Panc1 (cell line): ENCODE measurements at regions not wholly inside any gene's neighbourhood (a gene's known extent, or its start where the extent isn't known, plus 50 kb on each side); places are given as distances from the start of the nearest gene placed in this dataset.

Experiments used
- ATAC-seq: fragments of 200-7000 bp; cut with Tn5 transposase; 2 replicates; pipeline ENCODE4 v1.9.1; 2020; ENCODE audit warnings: mild to moderate bottlenecking, moderate library complexity
- BruUV-seq: library from RNA; stranded (reverse); fragments of 400-500 nt; replicated peaks from 2 replicates; lab custom pipeline; 2021; lab: Mats Ljungman, UMichigan
- CTCF ChIA-PET: fragments of 300-600 bp; sonication (Branson Sonifier 250); formaldehyde crosslinking; loops from one replicate; lab custom pipeline; 2022; ENCODE audit warnings: antibody characterized with exemption; lab: Charles Lee
- POLR2A ChIA-PET: fragments of 300-600 bp; sonication (Branson Sonifier 250); formaldehyde crosslinking; loops from one replicate; lab custom pipeline; 2022; ENCODE audit warnings: antibody characterized with exemption; lab: Charles Lee
- DNase-seq: peaks from one replicate; pipeline ENCODE4 v3.0.0-alpha.2; 2010; ENCODE audit warnings: low read depth, low spot score
- H3K27ac ChIP-seq: 2 replicates; pipeline ENCODE4 v1.5.1; 2011; ENCODE audit warnings: mild to moderate bottlenecking, low read length, inconsistent platforms
- H3K27me3 ChIP-seq: fragments of 200-500 bp; sonication (Bioruptor generic); 2 replicates; pipeline ENCODE4 v1.6.0; 2014; ENCODE audit warnings: low read length, inconsistent platforms; ENCODE audit not compliant: control insufficient read depth, insufficient read depth
- H3K36me3 ChIP-seq: fragments of 200-500 bp; sonication (Bioruptor generic); 2 replicates; pipeline ENCODE4 v1.5.1; 2014; ENCODE audit warnings: inconsistent platforms, mild to moderate bottlenecking, low read length, moderate library complexity; ENCODE audit not compliant: control insufficient read depth, insufficient read depth
- H3K4me1 ChIP-seq: 2 replicates; pipeline ENCODE4 v1.5.1; 2011; ENCODE audit warnings: inconsistent platforms, mild to moderate bottlenecking, low read length, moderate library complexity; ENCODE audit not compliant: control insufficient read depth, insufficient read depth
- H3K4me3 ChIP-seq, 2 experiments: 2 replicates each; pipeline ENCODE4 v1.5.1; 2011 to 2012; ENCODE audit warnings: low read depth in 2 of 2, low read length in 2 of 2, mild to moderate bottlenecking in 2 of 2, inconsistent platforms in 1 of 2, moderate library complexity in 1 of 2
- H3K9me3 ChIP-seq: fragments of 200-500 bp; sonication (Bioruptor generic); 2 replicates; pipeline ENCODE4 v1.5.1; 2014; ENCODE audit warnings: low read depth, mild to moderate bottlenecking, inconsistent platforms, low read length, moderate library complexity; ENCODE audit not compliant: control insufficient read depth, insufficient read depth
- CTCF ChIP-seq: fragments of 450-650 bp; IDR thresholded peaks from 2 replicates; pipeline ENCODE4 v1.5.1; 2017; ENCODE audit warnings: mild to moderate bottlenecking
- POLR2AphosphoS5 ChIP-seq: IDR thresholded peaks from 2 replicates; pipeline ENCODE4 v1.6.1; 2012; ENCODE audit warnings: mild to moderate bottlenecking, low read depth, low read length, moderate library complexity
- REST ChIP-seq, 2 experiments: IDR thresholded peaks; 2 replicates each; pipeline ENCODE4 v1.6.1; 2011 to 2012; ENCODE audit warnings: low read depth in 2 of 2, control low read depth in 1 of 2, low read length in 1 of 2, mild to moderate bottlenecking in 1 of 2, moderate library complexity in 1 of 2; ENCODE audit not compliant: insufficient read depth in 1 of 2
- SIN3A ChIP-seq: IDR thresholded peaks from 2 replicates; pipeline ENCODE4 v1.6.1; 2012; ENCODE audit warnings: low read depth, mild to moderate bottlenecking, low read length, moderate library complexity, borderline replicate concordance; ENCODE audit not compliant: insufficient read depth
- TCF7L2 ChIP-seq: IDR thresholded peaks from 2 replicates; pipeline ENCODE4 v1.6.1; 2011; ENCODE audit warnings: mild to moderate bottlenecking, low read depth, low read length, inconsistent platforms
- in situ Hi-C: cut with HindIII; loops from 2 replicates; pipeline ENCODE4 v1.10.0; 2016; ENCODE audit warnings: low sequenced_read_pairs, low pct_unique_long_range_greater_than_20kb
- intact Hi-C: fragments of 100-400 bp; cut with micrococcal nuclease; formaldehyde crosslinking; loops from one replicate; pipeline ENCODE4 v1.10.0; 2022; ENCODE audit not compliant: unreplicated experiment

GRCh38 chr20:12413116-12413515 is 495.4 kb downstream of the BTBD3 start:
- H3K9me3 ChIP-seq = no peaks in the 10 kb centered on the region
- in situ Hi-C loops (no loop called here), intact Hi-C loops (no loop called here)
- no peaks in the 10 kb centered on the region for H3K36me3 ChIP-seq
- H3K4me1 ChIP-seq = no peaks in the 10 kb centered on the region
- no peaks in the 10 kb centered on the region for H3K27me3 ChIP-seq
- no peak for DNase-seq
- no TSS peak for BruUV-seq
- CTCF ChIA-PET = no interaction called here
- POLR2A ChIA-PET = no interaction called here
- ATAC-seq = no peak
- TF ChIP-seq CTCF (no peak), SIN3A (no peak), TCF7L2 (no peak), POLR2AphosphoS5 (no peak), REST (IDR thresholded peaks at IDR 0.05; ENCODE audit: insufficient read depth in 1 of 2, low read depth in 2 of 2, low read length in 1 of 2) (no peak)
- H3K4me3 ChIP-seq = no peak overlapping the region
- H3K27ac ChIP-seq = no peak overlapping the region

- Histone ChIP-seq H3K36me3 (no peaks in the 10 kb centered on the region), H3K4me1 (no peaks in the 10 kb centered on the region), H3K4me3 (no peak overlapping the region), H3K9me3 (no peaks in the 10 kb centered on the region), H3K27me3 (no peaks in the 10 kb centered on the region), H3K27ac (no peak overlapping the region)
- TF ChIP-seq POLR2AphosphoS5 (no peak), CTCF (no peak), REST (IDR thresholded peaks at IDR 0.05; ENCODE audit: insufficient read depth in 1 of 2, low read depth in 2 of 2, low read length in 1 of 2) (no peak), TCF7L2 (no peak), SIN3A (no peak)
- CTCF ChIA-PET = no interaction called here
- intact Hi-C loops = no loop called here
- DNase-seq = no peak
- no peak for ATAC-seq
- in situ Hi-C loops = no loop called here
- POLR2A ChIA-PET = no interaction called here
- BruUV-seq = no TSS peak
Measured at GRCh38 chr20:12414446-12415274, 497.0 kb downstream of the BTBD3 start.
